ENCODE measurements at regions not wholly inside any gene's neighbourhood (a gene's known extent, or its start where the extent isn't known, plus 50 kb on each side); places are given as distances from the start of the nearest gene placed in this dataset.
"Not testable (repeated sequence)": the region's sequence is repeated elsewhere in the genome, so short reads cannot be mapped to it uniquely, and the experiment has no call there.

GRCh38 chr1:30362603-30362990 lies 360.8 kb downstream of the MATN1 start:
- no peak for DNase-seq (ENCODE audit: low spot score)

DNA sequence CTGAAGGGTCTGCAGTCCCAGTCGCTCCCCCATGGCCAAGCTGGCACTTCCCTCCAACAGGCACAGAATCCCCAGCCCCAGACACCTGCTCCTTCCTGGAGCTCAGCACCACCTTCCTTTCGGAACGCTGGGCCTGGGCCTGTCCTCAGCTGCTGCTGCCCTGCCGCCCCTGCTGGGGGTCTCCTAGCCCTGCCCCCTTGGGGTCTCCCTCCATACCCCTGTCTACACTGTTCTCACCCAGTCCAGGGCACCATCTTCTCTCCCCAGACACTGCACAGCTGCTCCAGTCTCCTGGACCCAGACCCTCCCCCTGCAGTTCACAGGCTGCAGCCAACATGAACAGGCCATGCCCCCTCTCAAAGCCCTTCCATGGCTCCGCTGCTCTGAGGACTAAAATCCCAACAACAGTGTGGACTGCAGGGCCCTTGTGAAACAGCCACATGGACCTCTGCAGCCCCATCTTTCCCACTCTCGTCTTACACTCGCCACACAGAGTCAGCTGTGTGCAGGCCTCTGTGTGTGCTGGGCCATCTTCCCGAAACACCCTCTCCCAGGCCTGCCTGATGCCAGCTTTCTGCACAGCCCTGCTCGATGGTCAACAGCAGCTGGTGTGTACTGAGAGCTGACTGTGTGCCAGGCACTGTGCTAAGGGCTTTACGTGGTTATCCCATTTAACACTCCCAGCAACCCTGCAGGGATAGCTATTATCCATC lies 361.3 kb downstream of the MATN1 start:
- DNase-seq (ENCODE audit: low spot score), result not testable (repeated sequence)

GRCh38 chr1:30360753-30361152 lies 362.6 kb downstream of the MATN1 start:
- no peak for DNase-seq (ENCODE audit: low spot score)

- DNase-seq (ENCODE audit: low spot score), result no peak
These were observed 363.1 kb downstream of the MATN1 start for GRCh38 chr1:30360281-30360680.

- DNase-seq (ENCODE audit: low spot score), result no peak
These were observed 363.7 kb downstream of the MATN1 start for GRCh38 chr1:30359539-30360220.

GRCh38 chr1:30358500-30358899 lies 364.9 kb downstream of the MATN1 start:
- DNase-seq (ENCODE audit: low spot score), result peak; percentile 27

GRCh38 chr1:30356839-30357238 lies 366.5 kb downstream of the MATN1 start:
- DNase-seq (ENCODE audit: low spot score), result no peak

GRCh38 chr1:30354410-30354809 lies 369.0 kb downstream of the MATN1 start:
- DNase-seq (ENCODE audit: low spot score), result no peak

- DNase-seq (ENCODE audit: low spot score), result peak; percentile 32
These were observed 369.7 kb downstream of the MATN1 start for GRCh38 chr1:30353637-30354036.

DNA sequence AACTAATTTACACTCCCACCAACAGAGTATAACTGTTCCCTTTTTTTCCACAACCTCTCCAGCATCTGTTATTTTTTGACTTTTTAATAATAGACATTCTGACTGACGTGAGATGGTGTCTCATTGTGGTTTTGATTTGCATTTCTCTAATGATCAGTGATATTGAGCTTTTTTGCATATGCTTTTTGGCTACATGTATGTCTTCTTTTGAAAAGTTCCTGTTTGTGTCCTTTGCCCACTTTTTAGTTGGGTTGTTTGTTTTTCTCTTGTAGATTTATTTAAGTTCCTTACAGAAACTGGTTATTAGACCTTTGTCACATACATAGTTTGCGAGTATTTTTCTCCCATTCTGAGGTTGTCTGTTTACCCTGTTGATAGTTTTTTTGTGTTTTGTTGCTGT lies 375.2 kb downstream of the MATN1 start:
- no peak for DNase-seq (ENCODE audit: low spot score)

- no peak for DNase-seq (ENCODE audit: low spot score)
These were observed 377.8 kb downstream of the MATN1 start for GRCh38 chr1:30345491-30346130.

GRCh38 chr1:30343562-30343961 lies 379.8 kb downstream of the MATN1 start:
- DNase-seq (ENCODE audit: low spot score), result no peak

DNA sequence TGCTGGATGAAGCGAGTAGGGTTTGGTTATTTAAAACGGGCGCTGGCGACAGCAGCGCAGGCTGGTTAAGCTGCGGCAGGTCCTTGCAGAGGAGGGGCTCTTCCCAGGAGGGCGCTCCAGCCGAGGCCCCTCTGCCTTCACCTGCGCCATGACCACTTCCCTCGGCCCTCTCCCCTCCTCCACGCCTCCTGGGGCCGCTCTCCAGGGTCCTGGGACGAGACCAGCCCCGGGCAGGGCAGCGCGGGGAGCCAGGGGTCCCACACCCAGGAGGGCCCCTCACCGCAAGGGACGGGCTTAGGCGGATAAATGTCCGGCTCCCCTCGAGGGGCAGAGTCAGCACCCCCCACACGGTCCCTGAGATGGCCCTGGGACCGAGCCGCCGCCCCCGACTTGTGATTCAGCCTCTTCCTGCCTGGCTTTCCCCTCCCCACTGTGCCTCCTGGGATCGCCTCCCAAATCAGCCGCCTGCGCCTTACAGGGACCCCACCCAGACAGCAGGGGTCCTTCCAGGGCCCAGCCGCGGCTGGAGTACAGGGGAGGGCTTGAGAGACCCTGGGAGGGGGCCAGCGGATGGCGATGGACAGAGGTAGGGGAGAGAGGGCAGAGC lies 380.7 kb downstream of the MATN1 start:
- DNase-seq (ENCODE audit: low spot score), result no peak

DNA sequence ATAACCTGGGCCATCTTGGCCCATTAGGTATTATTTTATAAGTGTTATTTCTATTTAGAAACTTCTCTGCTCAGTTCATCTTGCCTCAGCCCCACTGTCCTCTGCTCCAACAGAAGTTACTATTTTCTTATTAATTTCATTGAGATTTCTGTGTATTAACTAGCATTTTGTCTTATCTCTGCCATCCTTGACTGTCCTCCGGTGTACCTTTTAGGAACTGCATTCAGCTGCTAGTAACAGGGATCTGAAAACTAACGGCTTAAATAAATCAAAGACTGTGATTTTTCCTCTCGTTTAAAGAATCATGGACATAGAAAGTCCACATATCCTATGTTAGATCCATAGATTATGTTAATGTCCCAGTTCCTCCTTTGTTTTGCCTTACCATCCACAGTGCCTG lies 382.5 kb downstream of the MATN1 start:
- no peak for DNase-seq (ENCODE audit: low spot score)

DNA sequence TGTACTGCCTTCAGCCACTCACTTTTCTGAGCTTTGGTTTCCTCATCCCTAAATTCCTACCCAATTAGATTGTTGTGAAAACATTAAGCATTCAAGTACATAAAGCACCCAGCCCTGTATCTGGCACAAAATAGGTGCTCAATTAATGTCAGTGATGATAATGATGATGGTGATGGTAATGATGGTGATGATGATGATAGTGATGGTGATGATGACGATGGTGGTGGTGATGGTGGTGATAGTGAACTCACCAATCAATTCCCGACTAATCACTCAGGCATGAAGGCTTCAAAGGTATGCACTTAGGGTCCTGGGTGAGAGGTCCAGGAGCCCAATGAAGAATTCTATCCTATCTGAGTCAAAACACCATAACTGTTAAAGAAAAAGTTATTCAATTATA lies 383.5 kb downstream of the MATN1 start:
- no peak for DNase-seq (ENCODE audit: low spot score)

DNA sequence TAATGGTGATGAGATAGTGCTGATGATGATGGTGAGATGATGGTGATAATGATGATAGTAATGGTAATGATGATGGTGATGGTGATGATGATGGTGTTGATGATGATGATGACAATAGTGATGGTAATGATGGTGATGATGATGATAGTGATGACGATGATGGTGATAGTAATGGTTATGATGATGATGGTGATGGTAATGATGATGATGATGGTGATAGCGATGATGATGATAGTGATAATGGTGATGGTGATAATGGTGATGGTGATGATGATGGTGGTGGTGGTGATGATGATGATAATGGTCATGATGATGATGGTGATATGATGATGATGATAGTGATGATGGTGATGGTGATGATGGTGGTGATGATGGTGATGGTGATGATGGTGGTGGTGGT lies 384.6 kb downstream of the MATN1 start:
- no peak for DNase-seq (ENCODE audit: low spot score)

DNA sequence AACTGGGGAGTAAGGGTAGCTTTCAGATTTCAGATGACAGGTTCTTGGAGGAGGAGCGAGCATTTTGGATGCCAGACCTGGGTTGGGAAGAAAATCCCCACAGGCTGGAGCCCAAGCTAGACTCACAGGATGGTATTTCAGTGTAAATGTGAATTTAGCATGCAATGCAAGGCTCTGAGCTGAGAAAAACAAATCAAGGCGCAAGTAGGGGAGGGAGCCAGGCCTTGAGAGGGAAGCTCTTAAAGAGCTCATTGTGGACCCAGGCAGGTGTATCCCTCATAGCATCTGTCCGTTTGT lies 386.1 kb downstream of the MATN1 start:
- DNase-seq (ENCODE audit: low spot score), result no peak

DNA sequence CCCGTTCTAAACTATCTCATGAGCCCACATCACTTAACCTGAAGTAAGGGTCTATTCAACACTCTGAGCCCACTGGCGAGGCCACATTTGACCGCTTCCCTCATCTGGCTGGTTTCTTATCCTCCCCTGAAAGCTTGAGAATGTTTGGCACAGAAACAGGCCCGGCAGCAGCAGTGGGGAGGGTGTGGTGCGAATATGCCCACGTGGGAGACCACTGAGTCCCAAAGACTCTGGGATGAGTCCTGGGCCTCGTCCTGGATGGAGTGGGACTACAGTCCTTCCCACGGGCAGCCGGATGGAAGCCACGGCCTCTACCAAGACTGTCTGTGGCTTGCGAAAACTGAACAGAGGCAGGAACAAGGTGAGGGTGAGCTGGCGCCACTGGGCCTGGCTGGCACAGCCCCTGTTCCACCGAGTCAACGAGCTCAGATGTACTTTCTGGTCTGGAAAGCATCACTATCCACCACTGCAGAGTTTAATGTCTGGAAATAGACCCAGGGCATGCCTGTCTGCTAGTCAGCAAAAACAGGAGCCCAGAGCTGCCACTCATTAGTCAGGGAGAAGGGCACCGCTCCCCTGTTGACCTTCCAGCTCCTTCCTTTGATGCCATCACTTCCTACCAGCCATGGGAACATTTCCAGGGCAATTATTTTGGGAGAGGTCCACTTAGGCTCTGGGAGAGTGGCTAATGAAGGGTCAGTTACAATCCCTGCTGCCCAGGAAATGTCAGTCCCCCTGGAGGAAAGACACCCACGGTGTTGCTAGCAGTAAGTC lies 386.6 kb downstream of the MATN1 start:
- DNase-seq (ENCODE audit: low spot score), result no peak

DNA sequence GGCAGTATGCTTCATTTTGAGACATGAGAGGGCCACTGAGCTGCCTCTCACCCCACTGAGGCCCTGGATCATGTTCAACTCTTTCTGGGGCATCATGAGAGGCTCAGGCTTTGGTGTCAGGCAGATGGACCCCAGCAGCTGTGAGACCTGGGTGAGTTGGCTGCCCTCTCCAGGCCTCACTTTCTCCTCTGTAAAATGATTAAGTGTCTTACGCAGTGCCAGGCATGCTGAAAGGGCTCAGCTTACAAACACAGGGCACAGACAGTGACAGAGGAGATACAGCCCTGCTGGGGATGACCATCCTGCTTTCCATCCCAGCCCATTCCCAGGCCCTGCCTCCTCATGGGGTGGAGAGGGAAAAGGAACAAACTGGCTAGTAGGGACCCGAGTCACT lies 387.4 kb downstream of the MATN1 start:
- DNase-seq (ENCODE audit: low spot score), result no peak

DNA sequence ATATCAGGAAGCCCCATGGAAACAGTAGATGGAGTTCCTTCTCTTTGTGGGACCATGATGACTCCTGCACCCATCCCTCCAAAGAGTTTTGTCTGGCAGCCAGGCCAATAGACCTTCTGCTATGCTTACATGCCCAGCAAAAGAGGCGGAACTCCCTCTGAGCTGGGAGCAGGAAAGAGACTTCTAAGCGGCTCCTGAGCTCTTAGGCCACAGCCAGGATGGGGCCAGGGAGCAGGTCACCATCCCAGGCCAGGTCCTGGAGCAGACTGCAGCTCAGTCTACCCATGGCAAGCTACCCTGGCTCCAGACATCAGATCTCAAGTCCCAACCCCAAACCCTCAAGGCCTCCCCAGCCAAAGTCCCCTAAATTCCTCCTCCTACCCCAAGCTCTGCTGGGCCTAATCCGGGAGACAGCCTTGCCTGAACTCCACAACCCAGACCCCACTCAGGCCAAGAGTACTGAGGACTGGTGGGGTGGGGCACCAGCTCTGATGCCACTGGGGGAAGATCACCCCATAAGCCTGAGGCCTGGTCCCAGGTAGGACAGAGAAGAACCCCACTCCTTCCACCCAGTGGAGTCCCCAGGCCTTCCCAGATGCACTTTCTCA lies 387.9 kb downstream of the MATN1 start:
- no peak for DNase-seq (ENCODE audit: low spot score)

- no peak for DNase-seq (ENCODE audit: low spot score)
These were observed 388.6 kb downstream of the MATN1 start for GRCh38 chr1:30334767-30335166.

Data from umbilical cord (tissue), 1 donor.